Adrenal gland (tissue), 5 donors: ENCODE measurements at regions not wholly inside any gene's neighbourhood (a gene's known extent, or its start where the extent isn't known, plus 50 kb on each side); places are given as distances from the start of the nearest gene placed in this dataset.

Experiments
- POLR2A ChIP-seq, 2 donors: fragments of 450-650 bp; IDR thresholded peaks; one replicate each; pipeline ENCODE4 v1.6.1; 2017; ENCODE audit warnings: antibody characterized with exemption in 2 of 2, mild to moderate bottlenecking in 2 of 2, moderate library complexity in 1 of 2
- TF ChIP-seq, protein P1 (sequence below), 6 experiments: fragments of 450-650 bp in 4 of 6; fragments of 200-600 bp in 2 of 6; sonication (generic) in 1 of 6; IDR thresholded peaks; 1 replicate in 5 of 6; 2 replicates in 1 of 6; pipeline versions ENCODE4 v1.5.1 to v1.8.0; 2016 to 2021; ENCODE audit warnings: antibody characterized with exemption in 6 of 6, mild to moderate bottlenecking in 2 of 6, moderate library complexity in 1 of 6
- donor health status: DM: no; HTN: no; CAD: no.

DNA sequence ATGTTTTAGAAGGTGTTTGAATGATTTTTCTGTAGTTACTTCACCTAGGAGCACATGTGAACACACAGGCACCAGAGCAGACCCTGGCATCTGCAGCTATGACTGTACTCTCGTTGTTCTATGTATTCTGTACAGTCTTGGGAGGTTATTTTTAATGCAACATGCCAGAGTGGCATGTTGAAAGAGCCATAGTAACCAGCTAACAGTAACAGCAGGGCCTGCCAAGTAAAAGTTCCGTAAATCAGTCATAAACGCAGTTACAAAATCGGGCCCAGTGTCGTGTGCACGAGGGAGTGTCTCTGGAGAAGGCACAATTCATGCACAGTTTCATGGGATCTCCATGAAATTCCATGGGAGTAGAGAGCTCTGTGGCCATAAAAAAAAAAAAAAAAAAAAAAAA, 108.3 kb upstream of the CDK6 start:
- TF ChIP-seq, protein P1, sequence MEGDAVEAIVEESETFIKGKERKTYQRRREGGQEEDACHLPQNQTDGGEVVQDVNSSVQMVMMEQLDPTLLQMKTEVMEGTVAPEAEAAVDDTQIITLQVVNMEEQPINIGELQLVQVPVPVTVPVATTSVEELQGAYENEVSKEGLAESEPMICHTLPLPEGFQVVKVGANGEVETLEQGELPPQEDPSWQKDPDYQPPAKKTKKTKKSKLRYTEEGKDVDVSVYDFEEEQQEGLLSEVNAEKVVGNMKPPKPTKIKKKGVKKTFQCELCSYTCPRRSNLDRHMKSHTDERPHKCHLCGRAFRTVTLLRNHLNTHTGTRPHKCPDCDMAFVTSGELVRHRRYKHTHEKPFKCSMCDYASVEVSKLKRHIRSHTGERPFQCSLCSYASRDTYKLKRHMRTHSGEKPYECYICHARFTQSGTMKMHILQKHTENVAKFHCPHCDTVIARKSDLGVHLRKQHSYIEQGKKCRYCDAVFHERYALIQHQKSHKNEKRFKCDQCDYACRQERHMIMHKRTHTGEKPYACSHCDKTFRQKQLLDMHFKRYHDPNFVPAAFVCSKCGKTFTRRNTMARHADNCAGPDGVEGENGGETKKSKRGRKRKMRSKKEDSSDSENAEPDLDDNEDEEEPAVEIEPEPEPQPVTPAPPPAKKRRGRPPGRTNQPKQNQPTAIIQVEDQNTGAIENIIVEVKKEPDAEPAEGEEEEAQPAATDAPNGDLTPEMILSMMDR (IDR thresholded peaks at IDR 0.05), result no peak
- no peak for TF ChIP-seq POLR2A (IDR thresholded peaks at IDR 0.05)
